ENCODE measurements at regions not wholly inside any gene's neighbourhood (a gene's known extent, or its start where the extent isn't known, plus 50 kb on each side); places are given as distances from the start of the nearest gene placed in this dataset.
A peak's percentile ranks its signal among the peaks of the same experiment; 100 is the strongest.

DNA sequence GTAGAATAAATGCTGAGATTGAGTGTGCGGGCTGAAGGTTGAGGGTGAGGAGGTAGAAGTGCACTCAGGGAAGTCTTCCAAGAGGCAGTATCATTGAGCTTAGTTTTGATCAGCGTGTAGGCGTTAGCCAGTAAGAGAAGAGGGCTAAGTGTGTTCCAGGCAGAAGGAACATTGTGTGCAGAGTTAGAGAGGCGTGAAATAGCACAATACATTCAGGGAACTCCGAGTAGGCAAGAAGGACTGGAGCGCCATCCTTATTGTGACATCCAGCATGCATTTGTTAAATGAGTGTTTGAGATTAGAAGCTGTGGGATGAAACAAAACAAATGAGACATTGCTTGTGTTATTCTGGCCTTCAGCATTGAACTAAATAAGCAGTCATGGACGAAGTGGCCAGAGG, 140.9 kb upstream of the MKLN1 start:
- DNase-seq (ENCODE audit: low spot score) = no peak

DNA sequence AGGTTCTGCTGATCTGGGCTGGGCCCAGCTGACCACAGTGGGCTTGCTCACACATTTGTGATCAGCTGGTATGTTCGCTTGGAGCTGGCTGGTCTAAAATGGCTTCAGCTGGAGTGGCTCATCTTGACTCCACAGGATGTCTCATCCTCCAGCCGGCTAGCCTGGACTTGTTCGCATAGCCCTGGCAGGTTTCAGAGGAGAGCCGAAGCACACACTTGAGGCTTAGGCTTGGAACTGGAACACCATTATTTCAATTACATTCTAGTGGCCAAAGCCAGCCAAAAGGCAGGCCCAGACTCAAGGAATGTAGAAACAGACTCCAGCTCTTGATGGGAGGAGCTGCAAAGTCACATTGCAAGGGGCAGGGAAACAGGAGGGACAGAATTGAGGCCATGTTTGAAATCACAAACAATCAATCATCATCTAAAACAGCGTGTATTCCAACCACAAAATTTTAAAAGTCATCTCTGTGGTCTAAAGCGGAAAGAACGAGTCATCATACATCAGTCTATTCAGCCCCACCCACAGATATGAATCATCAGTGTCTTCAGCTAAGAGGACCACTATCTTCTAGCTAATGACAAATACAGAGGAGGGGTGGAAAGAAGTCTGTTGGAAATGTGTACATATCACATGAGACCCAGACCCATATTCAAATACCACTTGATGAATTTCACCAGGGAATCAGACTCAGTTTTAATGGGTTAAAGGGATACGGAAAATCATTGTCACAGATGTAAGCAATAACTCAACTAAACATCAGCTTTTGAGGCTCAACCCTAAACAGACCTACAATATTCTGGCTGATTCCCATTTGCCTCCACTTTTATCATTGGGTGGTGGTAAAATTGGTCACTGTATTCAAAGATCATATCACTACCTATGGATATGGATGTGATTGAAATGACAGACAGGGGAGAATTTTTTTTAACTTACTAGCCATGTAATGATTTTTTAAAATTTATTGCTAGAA, 139.0 kb upstream of the MKLN1 start:
- DNase-seq (ENCODE audit: low spot score) = peak; percentile 71

DNA sequence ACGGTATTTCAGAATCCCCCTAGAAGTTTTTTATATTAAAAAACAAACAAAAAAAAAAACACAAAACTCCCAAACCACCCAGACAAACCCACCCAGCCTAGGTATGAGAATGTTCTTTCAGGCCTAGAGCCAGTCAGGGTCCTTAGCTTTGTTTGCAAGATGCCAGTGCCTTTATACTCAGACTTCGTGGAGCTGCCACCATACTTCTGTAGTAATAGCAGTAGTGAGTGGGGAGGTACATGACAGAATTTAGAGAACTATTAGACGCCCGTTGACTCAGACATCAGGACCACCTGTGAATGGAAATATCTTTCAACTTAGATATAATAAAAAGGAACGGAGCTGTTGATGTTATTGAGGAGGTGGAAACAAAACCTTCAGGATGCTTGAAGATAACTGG, 138.2 kb upstream of the MKLN1 start:
- no peak for DNase-seq (ENCODE audit: low spot score)

DNA sequence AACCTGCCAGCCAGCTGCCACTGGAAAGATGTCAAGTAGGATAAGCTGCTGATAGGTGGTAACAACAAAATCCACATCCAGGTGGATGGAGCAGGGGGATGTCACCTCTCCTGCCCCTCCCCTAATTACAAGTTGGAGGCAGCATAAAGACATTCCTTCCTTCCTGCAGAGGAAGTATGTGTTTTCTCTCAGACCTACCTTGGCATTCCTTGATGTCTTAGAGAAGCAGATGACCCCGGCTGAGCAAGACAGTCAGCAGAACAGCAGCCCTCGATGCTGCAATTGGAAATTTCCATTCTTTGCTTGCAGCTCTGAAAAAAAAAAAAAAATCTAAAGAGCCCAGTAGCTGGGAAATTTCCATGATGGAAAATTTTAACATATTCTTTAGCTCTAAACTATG, 137.5 kb upstream of the MKLN1 start:
- DNase-seq (ENCODE audit: low spot score) = no peak

DNA sequence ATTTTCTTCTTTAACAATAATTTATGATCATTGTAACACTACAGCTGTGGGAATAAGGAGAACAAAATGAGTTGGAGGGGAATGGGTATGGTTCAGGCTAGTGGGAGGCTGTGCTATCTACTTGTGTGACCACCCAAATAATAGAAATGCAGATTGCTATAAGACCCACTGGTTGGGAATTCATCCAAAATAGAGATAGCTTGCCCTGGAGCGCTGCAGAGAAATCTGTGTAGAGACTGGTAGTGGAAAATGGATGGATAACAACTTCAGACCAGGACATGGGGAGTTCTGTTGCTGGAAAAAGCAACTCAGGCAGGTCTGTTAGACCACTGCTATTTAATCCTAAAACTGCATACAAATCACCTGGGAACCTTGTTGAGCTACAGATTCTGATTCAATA, 137.1 kb upstream of the MKLN1 start:
- DNase-seq (ENCODE audit: low spot score) = no peak

DNA sequence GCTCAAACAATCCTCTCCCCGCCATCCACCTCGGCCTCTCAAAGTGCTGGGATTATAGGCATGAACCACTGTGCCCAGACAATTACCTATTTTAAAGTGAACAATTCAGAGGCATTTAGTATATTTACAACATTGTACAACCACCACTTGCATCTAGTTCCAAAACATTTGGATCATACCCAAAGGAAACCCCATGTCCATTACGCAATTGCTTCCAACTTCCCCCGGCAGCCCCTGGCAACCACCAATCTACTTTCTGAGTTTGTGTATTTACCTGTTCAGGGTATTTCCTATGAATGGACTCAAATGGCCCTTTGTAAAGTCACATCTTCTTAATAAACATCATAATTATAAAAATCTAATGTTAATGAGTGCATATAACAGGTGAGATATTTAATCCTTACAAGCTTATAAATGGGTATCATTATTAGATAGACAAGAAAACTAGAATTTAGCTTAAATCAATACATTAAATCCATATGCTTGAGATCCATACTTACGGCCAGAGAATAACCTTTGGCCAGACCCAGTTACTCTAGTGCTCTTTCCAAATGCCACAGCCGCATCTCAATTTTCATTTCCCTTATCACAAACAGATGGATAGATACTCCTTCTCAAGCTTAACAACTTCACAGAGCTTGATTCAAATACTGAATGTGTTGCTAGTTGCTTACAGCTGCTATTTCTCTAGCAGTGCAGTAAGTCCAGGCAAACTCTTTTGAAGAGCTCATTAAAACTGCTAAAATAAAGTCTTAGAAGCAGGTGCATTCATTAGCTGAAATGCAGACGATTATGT, 133.4 kb upstream of the MKLN1 start:
- no peak for DNase-seq (ENCODE audit: low spot score)

DNA sequence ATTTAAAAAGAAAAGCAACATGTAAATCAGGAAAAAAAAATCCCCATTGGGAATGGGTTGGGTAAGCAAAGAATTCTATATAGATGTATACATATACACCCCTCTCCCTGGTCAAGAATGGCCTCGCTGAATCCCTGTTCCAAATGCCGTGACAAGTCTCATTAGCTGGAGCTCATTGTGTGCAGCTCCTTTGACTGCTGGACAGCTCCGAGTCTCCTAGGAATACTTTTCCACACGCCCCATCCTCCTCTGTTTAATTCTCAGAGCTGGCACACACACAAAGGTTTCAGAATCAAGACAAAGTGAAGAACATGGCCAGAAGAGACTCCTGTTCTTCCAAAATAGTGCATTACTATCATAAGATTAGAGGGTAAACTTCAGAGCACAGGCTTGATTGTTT, 130.9 kb upstream of the MKLN1 start:
- DNase-seq (ENCODE audit: low spot score) = peak; percentile 19

DNA sequence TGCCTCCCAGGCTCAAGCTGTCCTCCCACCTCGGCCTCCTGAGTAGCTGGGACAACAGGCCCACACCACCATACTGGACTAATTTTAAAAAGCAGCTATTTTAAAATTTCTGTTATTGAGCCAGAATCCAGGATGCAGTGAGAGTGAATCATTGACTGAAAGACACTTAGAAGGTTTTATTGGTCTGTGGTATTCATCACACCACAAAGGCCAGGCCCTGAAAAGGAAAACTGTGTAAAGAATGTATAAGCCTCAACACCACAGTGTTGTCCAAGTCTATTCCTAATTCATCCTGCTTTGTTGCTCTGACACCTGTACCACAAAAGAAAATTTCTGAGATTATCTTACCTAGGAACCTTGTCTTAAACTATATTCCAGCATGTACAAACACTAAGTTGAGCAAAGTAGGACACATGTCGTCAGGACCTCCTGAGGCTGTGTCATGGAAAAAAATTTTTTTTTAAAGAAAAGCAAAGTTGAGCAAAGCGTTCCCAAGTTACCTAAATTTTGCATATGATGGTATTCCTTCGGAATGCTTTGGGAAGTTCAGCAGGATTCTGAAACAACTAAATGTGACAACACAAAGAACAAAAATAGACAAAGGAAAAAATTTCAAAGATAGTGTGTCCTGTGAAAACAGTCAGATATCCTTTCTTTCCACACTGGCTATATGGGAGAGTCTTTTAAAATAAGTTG, 129.6 kb upstream of the MKLN1 start:
- DNase-seq (ENCODE audit: low spot score) = peak; percentile 31

DNA sequence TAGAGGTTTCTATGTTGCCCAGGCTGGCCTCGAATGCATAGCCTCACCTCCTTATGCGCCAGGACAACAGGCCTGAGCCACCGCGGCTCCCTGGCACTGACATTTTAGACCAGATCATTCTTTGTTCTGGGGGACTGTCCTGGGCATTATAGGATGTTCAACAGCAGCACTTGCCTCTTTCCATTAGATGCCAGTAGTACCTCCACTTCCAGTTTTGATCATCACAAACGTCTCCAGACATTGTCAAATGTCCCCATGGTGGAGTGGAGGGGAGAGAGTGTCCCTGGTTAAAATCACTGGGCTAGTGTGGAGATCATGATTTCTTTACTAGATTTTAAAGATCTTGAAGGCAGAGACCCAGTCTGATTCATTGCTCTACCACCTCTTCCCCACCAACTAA, 125.2 kb upstream of the MKLN1 start:
- DNase-seq (ENCODE audit: low spot score) = no peak

DNA sequence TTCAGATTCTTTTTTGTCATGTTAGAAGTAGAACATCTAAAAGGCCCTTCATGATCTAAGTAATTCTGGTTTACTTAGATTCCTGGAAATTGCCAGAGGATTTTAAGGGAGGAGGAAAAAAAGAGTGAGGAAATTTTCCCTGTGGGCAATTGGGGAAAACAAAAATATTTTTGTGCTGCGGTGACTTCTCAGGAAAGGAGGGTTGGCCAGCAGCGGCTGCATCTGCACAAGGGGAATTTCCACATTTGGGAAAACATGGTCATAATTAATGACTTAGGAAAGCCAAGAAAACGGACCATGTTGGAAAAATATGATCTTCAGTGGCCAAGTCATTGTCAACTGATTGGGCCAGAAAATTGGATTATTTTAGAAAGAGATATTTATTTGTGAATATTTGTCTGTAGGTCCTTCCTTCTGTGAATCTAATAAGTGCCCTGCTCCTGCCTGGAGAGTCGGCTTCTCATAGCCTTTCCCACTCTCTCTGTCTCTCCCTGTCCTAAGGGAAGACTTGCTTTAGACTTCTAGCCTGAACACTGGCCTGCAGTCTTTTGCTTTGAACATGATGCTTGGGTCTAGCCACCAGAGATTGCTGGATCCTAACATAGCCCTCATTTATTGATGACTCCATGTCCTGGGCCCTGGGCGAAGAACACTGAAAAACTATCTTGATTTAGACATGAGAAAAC, 124.2 kb upstream of the MKLN1 start:
- DNase-seq (ENCODE audit: low spot score) = no peak

DNA sequence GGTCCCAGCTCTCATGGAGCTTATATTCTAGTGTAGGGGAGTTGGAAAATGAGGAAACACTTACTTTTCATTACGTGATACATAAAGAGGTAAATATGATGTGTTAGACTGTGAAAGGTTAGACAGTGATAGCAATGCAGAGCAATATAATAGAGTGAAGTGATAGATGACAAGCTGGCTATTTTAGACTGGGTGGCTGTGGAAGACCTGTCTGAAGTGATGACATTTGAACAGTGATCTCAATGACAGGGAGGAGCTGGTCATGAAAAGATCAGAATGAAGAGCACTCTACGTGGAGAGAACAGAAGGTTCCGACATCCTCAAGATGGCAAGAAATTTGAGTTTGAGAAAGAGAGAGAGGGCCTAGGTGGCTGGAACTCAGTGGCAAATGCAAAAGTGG, 118.9 kb upstream of the MKLN1 start:
- no peak for DNase-seq (ENCODE audit: low spot score)

DNA sequence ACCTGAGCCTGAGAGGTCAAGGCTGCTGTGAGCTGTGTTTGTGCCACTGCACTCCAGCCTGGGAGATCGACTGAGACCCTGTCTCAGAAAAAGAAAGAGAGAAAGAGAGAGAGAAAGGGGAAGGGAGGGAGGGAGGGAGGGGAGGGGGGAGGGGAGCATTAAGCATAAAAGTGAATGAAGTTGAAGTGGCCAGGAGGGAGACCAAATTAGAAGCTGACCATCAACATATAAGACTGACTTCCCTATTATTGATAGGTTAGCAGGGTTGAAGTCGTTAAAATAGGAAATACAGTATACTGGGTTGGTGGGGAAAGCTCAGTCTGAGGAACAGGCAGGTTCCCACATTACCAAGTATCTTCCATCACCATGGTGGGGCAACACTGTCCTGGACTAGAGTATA, 117.1 kb upstream of the MKLN1 start:
- no peak for DNase-seq (ENCODE audit: low spot score)

DNA sequence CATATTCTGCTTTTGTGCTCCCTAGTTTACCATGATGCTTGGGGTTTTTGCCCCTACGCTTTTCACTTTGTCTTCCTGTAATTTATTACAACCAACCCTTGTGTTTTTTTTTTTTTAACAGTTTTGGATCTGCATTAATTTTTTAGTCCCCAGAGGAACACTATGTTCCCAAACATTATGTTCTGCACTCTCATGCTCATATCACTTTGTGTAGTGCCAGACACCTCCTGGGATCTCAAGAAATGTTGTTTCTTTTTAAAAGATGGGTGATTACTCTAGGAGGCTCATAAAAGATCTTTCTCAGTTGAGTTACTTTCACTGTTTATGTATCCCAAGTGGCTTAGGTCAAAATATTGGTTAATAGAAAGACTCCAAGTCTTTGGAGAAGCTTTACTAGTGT, 116.2 kb upstream of the MKLN1 start:
- DNase-seq (ENCODE audit: low spot score) = no peak

DNA sequence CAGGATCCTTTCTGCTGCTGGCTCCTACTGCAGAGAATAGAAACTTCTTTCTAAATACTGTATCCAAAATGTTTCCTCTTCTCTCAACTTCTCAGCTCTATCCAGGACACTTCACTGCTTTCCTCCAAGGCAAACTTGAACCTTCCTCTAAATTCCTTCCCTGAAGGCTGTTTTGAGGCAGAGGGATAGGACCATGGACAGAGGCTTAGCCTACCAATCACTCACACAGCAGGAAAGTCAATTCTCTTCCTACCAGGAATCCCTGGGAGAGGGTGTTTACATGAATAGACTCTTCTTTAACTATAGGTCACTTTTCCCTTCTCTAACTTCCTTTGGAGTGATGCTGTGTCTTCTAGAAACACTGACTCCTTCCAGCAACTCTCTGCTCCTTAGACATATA, 115.6 kb upstream of the MKLN1 start:
- no peak for DNase-seq (ENCODE audit: low spot score)

DNA sequence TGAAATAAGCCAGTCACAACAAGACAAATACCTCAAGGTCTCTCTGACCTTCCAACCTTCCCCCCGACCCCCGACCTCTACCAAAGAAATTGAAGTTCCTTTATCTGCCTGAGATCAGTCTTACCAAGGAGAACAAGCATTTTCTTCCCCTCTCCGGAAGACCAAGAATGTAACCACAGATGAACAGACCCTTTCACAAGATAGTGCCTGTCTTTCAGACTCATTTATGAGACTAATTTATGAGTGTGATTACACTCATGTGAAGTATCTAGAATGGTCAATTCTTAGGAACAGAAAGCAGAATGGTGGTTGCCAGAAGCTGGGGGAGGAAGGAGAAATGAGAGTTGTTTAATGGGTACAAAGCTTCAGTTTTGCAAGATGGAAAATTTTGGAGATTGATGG, 108.9 kb upstream of the MKLN1 start:
- DNase-seq (ENCODE audit: low spot score) = no peak

DNA sequence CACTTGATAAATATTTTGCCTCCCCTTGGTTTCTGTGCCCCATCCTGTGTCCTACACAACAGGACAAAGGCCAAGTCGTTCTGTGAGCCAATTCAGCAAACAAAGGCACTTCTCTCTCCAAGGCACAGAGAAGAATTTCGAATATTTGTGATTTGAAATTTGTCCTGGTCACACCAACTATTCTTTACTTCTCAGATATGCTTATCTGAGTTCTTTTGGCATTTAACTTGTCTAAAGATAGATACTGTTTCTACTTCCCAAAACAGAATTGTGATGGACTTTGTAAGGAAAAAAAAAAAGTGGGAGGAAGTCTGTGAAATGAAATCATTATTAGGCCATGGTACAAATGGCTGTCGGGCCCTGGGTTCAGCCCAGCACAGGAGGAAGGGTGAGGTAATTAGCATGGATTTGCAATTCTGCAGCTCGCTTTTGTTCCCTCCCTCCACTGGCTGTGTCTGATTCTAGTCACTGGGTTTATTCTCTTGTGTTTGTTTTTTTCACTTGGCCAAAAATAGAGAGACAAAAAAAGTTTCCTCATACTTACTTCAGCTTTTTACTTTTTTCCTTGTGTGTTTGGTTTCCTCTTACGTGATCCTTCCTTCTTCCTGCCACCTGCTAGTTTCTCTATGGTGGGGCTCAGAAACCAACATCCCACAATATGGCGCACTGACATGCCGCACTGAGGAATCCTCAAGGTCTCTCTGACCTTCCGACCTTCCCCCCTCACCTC, 108.2 kb upstream of the MKLN1 start:
- no peak for DNase-seq (ENCODE audit: low spot score)

DNA sequence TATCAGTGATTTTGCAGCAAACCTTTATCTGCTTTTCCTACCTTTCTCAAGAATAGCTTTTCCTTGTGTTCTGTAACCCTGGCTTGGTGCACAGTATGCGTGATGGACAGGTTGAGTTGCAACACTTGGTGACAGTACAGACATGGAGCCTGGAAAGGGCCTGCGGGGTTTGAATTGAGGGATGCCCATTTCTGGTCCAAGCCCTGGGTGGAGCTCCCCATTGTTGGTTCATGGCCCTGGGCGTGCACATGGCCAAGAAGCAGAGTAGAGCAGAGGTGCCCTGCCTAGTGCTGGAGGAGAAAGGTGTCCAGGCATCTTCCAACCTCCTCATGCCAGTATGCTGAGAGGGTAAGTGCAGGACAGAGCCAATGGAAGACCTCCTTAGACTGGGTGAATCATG, 106.6 kb upstream of the MKLN1 start:
- no peak for DNase-seq (ENCODE audit: low spot score)

DNA sequence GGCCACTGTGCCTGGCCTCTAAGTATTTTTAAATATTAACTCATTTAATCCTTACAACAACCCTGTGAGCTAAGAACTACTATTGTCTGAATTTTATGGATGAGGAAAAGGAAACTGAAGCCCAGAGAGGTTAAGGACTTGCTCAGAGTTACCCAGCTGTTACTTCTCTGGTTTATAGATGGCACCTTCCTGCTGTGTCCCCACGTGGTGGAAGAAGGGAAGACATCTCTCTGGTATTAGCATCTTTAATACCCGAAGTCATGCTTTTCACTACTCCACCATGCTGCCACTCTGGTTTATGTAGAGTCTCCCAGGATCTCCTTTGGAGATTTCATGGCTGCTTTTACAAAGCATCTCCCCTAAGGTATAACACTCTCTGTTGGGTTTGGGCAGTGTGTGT, 105.5 kb upstream of the MKLN1 start:
- no peak for DNase-seq (ENCODE audit: low spot score)

DNA sequence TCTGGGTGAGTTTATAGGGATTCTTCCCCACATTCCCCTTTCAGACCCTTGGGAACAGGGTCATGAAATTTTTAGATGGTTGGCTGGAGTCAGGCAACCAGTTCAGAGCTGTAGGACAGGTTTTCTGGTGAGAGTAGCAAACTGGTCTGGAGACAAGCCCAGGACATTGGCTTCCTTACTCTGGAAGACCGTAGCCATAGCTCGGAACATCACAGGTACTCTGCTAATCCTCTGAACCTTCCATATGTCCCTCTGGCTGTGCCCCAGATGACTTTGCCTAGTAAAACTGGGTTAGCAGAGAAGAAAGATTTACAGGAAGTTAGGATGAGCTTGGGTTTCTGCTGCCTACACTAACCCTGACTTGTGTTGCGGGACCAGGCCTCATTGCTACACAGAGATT, 104.5 kb upstream of the MKLN1 start:
- no peak for DNase-seq (ENCODE audit: low spot score)

DNA sequence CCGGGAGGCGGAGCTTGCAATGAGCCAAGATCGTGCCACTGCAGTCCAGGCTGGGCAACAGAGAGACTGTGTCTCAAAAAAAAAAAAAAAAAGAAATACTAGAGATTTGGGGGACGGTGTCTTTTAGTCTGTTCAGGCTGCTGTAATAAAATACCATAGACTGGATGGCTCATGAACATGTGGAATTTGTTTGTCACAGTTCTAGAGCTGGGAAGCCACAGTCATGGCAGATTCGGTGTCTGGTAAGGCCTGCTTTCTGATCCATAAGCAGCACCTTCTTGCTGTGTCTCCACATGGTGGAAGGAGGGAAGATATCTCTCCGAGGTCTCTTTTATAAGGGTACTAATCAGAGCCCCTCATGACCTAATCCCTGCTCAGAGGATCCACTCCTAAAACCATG, 102.7 kb upstream of the MKLN1 start:
- no peak for DNase-seq (ENCODE audit: low spot score)
